ENCODE measurements at regions not wholly inside any gene's neighbourhood (a gene's known extent, or its start where the extent isn't known, plus 50 kb on each side); places are given as distances from the start of the nearest gene placed in this dataset.

DNA sequence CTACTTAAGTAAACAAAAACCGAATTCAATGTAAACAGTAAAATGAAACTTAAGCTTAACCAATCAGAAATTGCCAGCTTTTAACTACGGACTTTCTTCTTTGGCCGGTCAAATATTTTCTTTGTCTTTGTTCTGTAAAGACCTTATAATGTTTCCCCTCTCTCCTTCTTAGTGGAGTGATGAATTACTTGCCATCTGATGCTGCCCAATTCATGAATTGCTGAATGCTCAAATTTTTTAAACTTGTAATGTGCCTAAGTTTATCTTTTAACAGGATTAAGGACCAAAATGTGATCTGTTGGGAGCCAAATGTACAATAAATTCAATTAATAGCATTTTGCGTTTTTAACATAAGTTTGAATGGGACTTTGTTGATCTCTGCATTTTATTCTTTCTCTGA is 345.8 kb upstream of the CBLB start:
- ATAC-seq (no peak), DNase-seq (no peak)
- no peak overlapping the region for H3K4me3 Mint-ChIP-seq
- peaks cover 19% of the 10 kb centered on the region for H3K36me3 Mint-ChIP-seq (ENCODE audit: low read depth)
- H3K27me3 Mint-ChIP-seq = no peaks in the 10 kb centered on the region
- intact Hi-C loops (cut with DNase I, micrococcal nuclease) = loop anchor here (1.0 to 10.0 kb wide), 10 partner anchors 38 to 850 kb away; partner anchors contain the start of genes ALCAM (in 2 of the 2) and CBLB (in 1 of the 2)
- H3K4me1 Mint-ChIP-seq = peaks cover 59% of the 10 kb centered on the region
- ChIA-PET POLR2A (interaction anchor here (0.8 to 2.1 kb wide), 3 partner anchors 209 to 346 kb away, joined by 3 to 9 read pairs (median 4); partner anchors contain the start of gene CBLB), CTCF (interaction anchor here (0.7 to 1.9 kb wide), 8 partner anchors 9 to 394 kb away, joined by 3 to 6 read pairs (median 4); no protein-coding TSS in a partner anchor)
- peaks cover 19% of the 10 kb centered on the region for H3K9me3 Mint-ChIP-seq (ENCODE audit: low read depth)
- peak overlapping the region; percentile 73 for H3K27ac Mint-ChIP-seq

DNA sequence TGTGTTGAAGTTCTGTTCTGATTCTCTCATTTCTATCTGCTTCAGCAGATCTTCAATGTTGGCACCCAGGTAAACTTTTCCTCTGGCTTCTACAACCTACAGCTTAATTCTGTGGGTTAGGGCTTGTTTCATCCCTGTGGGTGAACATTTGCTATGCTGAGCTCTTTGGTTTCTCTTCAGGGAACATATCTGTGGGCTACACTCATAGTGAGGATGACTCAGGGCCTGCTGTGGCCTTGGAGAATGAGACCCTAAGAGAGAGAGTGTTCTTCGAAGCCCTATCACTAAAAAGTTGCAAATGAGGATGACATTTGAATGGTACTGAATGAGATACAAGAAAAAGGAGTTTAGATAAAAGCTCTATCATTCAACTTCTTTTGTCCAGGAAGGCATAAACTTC is 346.2 kb upstream of the CBLB start:
- H3K27ac Mint-ChIP-seq = peak overlapping the region; percentile 73
- peak; percentile 91 for ATAC-seq
- no peaks in the 10 kb centered on the region for H3K27me3 Mint-ChIP-seq
- H3K4me1 Mint-ChIP-seq = peaks cover 59% of the 10 kb centered on the region
- DNase-seq = peak; percentile 62
- peaks cover 21% of the 10 kb centered on the region for H3K36me3 Mint-ChIP-seq (ENCODE audit: low read depth)
- POLR2A ChIA-PET = interaction anchor here (0.8 to 2.1 kb wide), 4 partner anchors 9 to 347 kb away, joined by 3 to 9 read pairs (median 4); partner anchors contain the start of gene CBLB
- H3K4me3 Mint-ChIP-seq = no peak overlapping the region
- intact Hi-C loops (cut with DNase I, micrococcal nuclease) = loop anchor here (1.0 to 10.0 kb wide), 9 partner anchors 39 to 850 kb away; partner anchors contain the start of gene ALCAM (in 2 of the 2)
- H3K9me3 Mint-ChIP-seq (ENCODE audit: low read depth) = peaks cover 21% of the 10 kb centered on the region
- CTCF ChIA-PET = interaction anchor here (0.7 to 1.9 kb wide), 9 partner anchors 9 to 394 kb away, joined by 3 to 6 read pairs (median 4); no protein-coding TSS in a partner anchor

DNA sequence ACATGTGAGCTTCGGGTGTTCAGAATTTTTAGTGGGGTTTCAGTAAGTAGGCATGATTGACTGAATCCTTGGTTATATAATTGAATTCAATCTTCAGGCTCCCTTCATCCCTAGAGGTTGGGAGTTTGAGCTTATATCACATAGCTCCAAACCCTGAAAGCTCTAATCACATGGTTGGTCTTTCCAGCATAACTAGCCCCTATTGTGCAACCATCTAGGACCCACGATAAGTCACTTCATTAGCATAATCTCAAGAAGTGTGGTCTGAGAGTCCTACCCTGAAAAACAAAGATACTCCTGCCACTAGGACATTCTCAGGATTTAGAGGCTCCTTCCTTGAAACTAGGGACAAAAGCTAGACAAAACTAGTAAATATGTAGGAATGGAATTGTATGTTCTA is 348.9 kb upstream of the CBLB start:
- Mint-ChIP-seq H3K27ac (no peak overlapping the region), H3K9me3 (ENCODE audit: low read depth) (peaks cover 41% of the 10 kb centered on the region), H3K36me3 (ENCODE audit: low read depth) (peaks cover 39% of the 10 kb centered on the region), H3K4me3 (no peak overlapping the region), H3K4me1 (peaks cover 48% of the 10 kb centered on the region), H3K27me3 (no peaks in the 10 kb centered on the region)
- intact Hi-C loops (cut with DNase I, micrococcal nuclease) = loop anchor here (2.0 to 10.0 kb wide), 5 partner anchors 13 to 853 kb away; partner anchors contain the start of gene ALCAM (in 2 of the 2)
- POLR2A ChIA-PET = no interaction called here
- CTCF ChIA-PET = interaction anchor here (1.1 kb wide), 1 partner anchor 11 kb away, joined by 7 read pairs; no protein-coding TSS in a partner anchor
- ATAC-seq = no peak
- DNase-seq = no peak

DNA sequence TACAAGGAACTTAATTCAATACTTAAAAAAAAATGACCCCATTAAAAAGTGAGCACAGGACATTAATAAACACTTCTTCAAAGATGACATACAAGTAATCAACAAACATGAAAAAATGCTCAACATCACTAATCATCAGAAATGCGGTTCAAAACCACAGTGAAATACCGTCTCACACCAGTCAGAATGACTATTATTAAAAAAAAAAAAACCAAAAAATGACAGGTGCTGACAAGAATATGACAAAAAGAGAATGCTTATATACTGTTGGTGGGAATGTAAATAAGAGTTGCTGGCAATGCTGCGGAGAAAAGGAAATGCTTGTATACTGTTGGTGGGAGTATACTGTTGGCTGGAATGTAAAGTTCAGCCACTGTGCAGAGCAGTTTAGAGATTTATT is 358.3 kb upstream of the CBLB start:
- ATAC-seq = no peak
- Mint-ChIP-seq H3K36me3 (ENCODE audit: low read depth) (peaks cover 30% of the 10 kb centered on the region), H3K27ac (no peak overlapping the region), H3K4me3 (no peak overlapping the region), H3K9me3 (ENCODE audit: low read depth) (peaks cover 28% of the 10 kb centered on the region), H3K4me1 (peaks cover 30% of the 10 kb centered on the region), H3K27me3 (no peaks in the 10 kb centered on the region)
- intact Hi-C loops (cut with DNase I, micrococcal nuclease) = no loop called here
- DNase-seq = no peak
- CTCF ChIA-PET = no interaction called here
- POLR2A ChIA-PET = no interaction called here

DNA sequence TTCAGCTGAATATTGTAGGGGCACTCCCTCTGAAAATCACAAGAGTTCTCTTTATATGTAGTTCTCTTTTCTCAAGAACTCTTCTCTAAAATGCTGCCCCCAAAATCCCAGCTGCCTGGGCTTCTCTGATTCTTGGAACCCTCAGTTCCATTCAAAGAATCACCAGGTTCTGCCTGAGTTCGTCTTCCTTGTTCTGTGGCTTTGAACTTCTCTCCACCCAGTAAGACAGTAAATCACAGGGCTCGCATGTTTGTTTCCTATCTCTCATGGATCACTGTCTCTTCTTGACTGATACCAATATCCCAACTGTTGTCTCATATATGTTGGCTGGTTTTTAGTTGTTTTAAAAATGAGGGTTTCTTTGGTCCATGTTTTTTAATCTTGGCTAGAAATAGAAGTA is 359.5 kb upstream of the CBLB start:
- no peak overlapping the region for H3K4me3 Mint-ChIP-seq
- peak; percentile 52 for ATAC-seq

DNA sequence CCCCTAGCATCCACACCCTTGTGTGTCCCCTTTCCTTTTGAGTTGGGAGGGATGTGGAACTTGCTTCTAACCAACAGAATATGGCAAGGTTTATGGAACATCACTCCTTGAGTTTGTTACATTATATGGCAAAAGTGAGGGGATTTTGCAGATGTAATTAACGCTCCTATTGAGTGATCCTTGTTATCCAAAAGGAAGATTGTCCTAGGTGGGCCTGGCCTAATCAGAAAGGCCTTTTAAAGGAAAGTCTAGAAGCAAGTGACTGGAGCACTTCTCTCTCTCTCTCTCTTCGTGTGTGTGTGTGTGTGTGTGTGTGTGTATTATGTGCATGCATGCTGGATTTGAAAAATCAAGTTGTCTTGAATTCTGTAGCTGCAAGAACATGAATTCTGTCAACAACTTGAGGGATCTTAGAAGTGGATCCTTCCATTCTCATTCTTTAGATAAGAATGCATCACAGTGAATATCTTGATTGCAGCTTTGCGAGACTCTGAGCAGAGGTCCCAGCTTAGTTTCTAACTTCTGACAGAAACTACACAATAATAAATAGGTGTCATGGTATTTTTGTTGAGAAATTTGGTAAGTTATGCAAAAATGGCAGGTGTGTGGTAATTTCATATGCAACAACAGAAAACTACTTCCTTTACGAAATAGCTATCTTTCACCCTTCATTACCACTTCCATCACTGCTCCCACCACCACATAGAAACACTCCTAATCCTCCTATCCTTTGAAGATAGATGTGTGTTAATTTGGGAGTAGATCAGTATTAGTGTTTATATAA is 360.9 kb upstream of the CBLB start:
- Mint-ChIP-seq H3K36me3 (ENCODE audit: low read depth) (peaks cover 30% of the 10 kb centered on the region), H3K9me3 (ENCODE audit: low read depth) (peaks cover 13% of the 10 kb centered on the region), H3K4me3 (no peak overlapping the region), H3K27ac (peak overlapping the region; percentile 92), H3K27me3 (no peaks in the 10 kb centered on the region), H3K4me1 (peaks cover 44% of the 10 kb centered on the region)
- no peak for ATAC-seq
- CTCF ChIA-PET = no interaction called here
- intact Hi-C loops (cut with DNase I, micrococcal nuclease) = loop anchor here (2.0 to 5.0 kb wide), 4 partner anchors 13 to 198 kb away; no protein-coding TSS in a partner anchor
- DNase-seq = no peak
- POLR2A ChIA-PET = no interaction called here

More for the DNA sequence above, 359.5 kb upstream of the CBLB start:
- Mint-ChIP-seq H3K4me1 (peaks cover 40% of the 10 kb centered on the region), H3K9me3 (ENCODE audit: low read depth) (peaks cover 18% of the 10 kb centered on the region), H3K27ac (peak overlapping the region; percentile 69), H3K27me3 (no peaks in the 10 kb centered on the region), H3K36me3 (ENCODE audit: low read depth) (peaks cover 29% of the 10 kb centered on the region)
- no peak for DNase-seq
- POLR2A ChIA-PET = no interaction called here
- intact Hi-C loops (cut with DNase I, micrococcal nuclease) = no loop called here
- CTCF ChIA-PET = interaction anchor here (0.7 kb wide), 1 partner anchor 391 kb away, joined by 3 read pairs; no protein-coding TSS in a partner anchor

DNA sequence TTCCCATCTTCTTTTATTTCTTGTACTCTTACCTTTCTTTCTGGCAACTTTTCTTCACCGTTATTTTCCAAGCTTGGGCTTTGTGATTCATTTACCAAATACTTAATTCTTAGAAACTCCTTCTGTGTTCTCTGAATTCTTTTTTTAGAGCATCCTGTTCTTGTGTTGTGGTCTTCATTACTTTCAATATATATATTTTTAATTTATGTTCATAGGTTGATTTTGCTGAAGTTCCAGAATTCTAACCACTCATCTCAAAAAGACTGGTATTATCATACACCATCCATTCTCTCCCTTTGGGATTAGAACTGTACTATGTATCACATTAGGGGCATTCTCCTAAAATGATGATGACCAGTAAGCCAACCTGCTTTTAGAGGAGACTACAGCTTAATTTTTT is 362.3 kb upstream of the CBLB start:
- H3K27ac Mint-ChIP-seq = peak overlapping the region; percentile 89
- DNase-seq = no peak
- H3K4me3 Mint-ChIP-seq = peak overlapping the region; percentile 32
- intact Hi-C loops (cut with DNase I, micrococcal nuclease) = loop anchor here (2.0 to 5.0 kb wide), 4 partner anchors 14 to 196 kb away; no protein-coding TSS in a partner anchor
- H3K4me1 Mint-ChIP-seq = peaks cover 46% of the 10 kb centered on the region
- peak; percentile 64 for ATAC-seq
- peaks cover 31% of the 10 kb centered on the region for H3K36me3 Mint-ChIP-seq (ENCODE audit: low read depth)
- ChIA-PET POLR2A (no interaction called here), CTCF (interaction anchor here (1.0 to 1.3 kb wide), 2 partner anchors 16 to 17 kb away, joined by 3 read pairs; no protein-coding TSS in a partner anchor)
- H3K27me3 Mint-ChIP-seq = no peaks in the 10 kb centered on the region
- peaks cover 11% of the 10 kb centered on the region for H3K9me3 Mint-ChIP-seq (ENCODE audit: low read depth)

DNA sequence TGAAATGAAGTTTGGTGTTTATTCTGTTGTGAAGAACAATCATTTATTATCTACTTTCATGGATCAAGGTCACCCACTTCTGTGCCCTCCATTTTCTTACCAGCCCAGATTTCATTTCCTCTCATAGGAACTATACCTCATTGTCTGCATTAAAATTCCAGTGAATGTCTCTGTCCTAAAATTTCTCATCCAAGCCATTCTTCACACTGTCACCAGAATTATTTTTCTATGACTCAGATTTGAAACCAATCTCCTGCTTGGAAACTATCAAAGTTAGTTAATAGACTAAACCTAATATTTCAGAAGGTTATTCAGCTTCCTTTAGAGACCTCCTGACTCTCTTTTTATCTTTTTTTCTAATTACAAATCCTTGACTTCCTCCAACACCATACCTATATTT is 364.1 kb upstream of the CBLB start:
- H3K4me3 Mint-ChIP-seq = no peak overlapping the region
- POLR2A ChIA-PET = no interaction called here
- H3K27ac Mint-ChIP-seq = peak overlapping the region; percentile 52
- H3K9me3 Mint-ChIP-seq (ENCODE audit: low read depth) = peaks cover 6% of the 10 kb centered on the region
- H3K36me3 Mint-ChIP-seq (ENCODE audit: low read depth) = peaks cover 24% of the 10 kb centered on the region
- intact Hi-C loops (cut with DNase I, micrococcal nuclease) = loop anchor here (5.0 kb wide), 2 partner anchors 99 to 194 kb away; no protein-coding TSS in a partner anchor
- no peaks in the 10 kb centered on the region for H3K27me3 Mint-ChIP-seq
- CTCF ChIA-PET = no interaction called here
- DNase-seq (no peak), ATAC-seq (no peak)
- peaks cover 46% of the 10 kb centered on the region for H3K4me1 Mint-ChIP-seq

DNA sequence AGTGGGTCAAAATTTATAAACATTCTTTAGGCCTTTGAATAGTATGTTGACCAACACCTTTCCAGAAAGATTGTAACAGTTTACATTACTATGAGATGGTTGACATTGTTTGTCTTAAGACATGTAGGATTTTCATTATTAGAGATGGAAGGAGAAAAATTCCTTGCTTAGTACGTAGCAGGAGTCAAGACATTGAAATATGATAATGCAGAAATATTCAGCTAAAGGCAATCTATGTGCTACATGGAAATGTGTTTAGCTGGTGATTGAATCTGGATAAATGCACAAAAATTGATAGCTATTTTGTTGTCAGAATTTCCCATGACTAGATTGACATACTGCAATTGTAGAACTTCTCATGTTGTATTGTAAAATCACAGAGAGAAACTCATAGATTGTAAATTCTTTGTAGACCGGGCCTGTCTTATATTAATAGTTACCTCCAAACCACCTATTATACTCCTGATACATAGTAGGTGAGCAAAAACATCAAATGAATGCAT is 370.4 kb upstream of the CBLB start:
- ChIA-PET CTCF (no interaction called here), POLR2A (no interaction called here)
- H3K27me3 Mint-ChIP-seq = no peaks in the 10 kb centered on the region
- peaks cover 4% of the 10 kb centered on the region for H3K9me3 Mint-ChIP-seq (ENCODE audit: low read depth)
- H3K4me1 Mint-ChIP-seq = peaks cover 10% of the 10 kb centered on the region
- DNase-seq (no peak), ATAC-seq (no peak)
- intact Hi-C loops (cut with DNase I, micrococcal nuclease) = no loop called here
- H3K27ac Mint-ChIP-seq = no peak overlapping the region
- H3K4me3 Mint-ChIP-seq = no peak overlapping the region
- H3K36me3 Mint-ChIP-seq (ENCODE audit: low read depth) = peaks cover 7% of the 10 kb centered on the region

DNA sequence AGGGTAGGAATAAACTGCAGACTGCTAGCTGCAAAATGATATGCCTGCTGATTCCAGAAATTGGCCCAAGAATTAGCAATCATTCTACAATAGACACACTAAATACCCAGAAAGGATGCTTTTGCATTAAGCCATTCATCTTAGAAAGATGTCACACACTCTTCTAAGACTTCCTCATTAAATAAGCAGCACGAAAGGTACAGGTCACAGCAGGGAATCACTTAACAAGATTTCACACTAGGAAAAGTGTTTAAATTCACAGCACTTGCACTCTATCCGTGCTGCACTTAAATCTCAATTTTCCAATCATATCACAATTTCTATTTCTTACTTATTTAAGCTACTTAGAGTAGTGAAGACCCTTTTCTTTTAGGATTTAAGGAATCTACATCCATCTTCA is 372.8 kb upstream of the CBLB start:
- ATAC-seq = no peak
- Mint-ChIP-seq H3K36me3 (ENCODE audit: low read depth) (peaks cover 2% of the 10 kb centered on the region), H3K4me3 (no peak overlapping the region), H3K4me1 (peaks cover 4% of the 10 kb centered on the region), H3K27ac (no peak overlapping the region), H3K27me3 (no peaks in the 10 kb centered on the region), H3K9me3 (ENCODE audit: low read depth) (peaks cover 4% of the 10 kb centered on the region)
- DNase-seq = no peak
- intact Hi-C loops (cut with DNase I, micrococcal nuclease) = no loop called here
- ChIA-PET POLR2A (no interaction called here), CTCF (no interaction called here)

DNA sequence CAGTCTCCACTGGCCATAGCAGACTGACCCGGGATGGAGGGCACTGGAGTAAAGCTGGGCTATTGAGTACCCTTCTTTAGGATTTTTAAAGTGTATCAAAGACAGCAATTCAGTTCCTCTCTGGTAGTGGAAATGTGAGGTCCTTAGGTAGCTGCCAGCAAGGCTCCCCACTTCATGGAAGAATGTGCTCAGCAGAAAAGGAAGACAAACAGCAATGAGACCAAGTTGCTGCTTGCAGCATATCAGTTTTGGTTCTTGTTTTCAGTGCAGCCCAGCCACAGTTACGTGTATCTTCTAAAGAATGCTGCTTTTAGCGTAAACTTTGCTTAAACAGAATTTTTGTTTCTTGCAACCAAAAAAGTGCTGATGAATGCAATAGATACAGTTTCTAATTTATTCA is 374.0 kb upstream of the CBLB start:
- ChIA-PET POLR2A (no interaction called here), CTCF (no interaction called here)
- H3K27me3 Mint-ChIP-seq = no peaks in the 10 kb centered on the region
- intact Hi-C loops (cut with DNase I, micrococcal nuclease) = no loop called here
- ATAC-seq (peak; percentile 36), DNase-seq (no peak)
- H3K9me3 Mint-ChIP-seq (ENCODE audit: low read depth) = no peaks in the 10 kb centered on the region
- H3K4me1 Mint-ChIP-seq = peaks cover 4% of the 10 kb centered on the region
- no peaks in the 10 kb centered on the region for H3K36me3 Mint-ChIP-seq (ENCODE audit: low read depth)
- no peak overlapping the region for H3K4me3 Mint-ChIP-seq
- H3K27ac Mint-ChIP-seq = peak overlapping the region; percentile 32
